Parathyroid adenoma (tissue), 2 donors: ENCODE measurements at regions not wholly inside any gene's neighbourhood (a gene's known extent, or its start where the extent isn't known, plus 50 kb on each side); places are given as distances from the start of the nearest gene placed in this dataset.
"Not testable (repeated sequence)": the region's sequence is repeated elsewhere in the genome, so short reads cannot be mapped to it uniquely, and the experiment has no call there.

Source experiments
- H2AFZ ChIP-seq: fragments of 300-600 bp; sonication (generic); one replicate; pipeline ENCODE4 v1.7.0; 2017; ENCODE audit warnings: antibody characterized with exemption, mild to moderate bottlenecking
- H3K27ac ChIP-seq: fragments of 300-600 bp; sonication (generic); one replicate; pipeline ENCODE4 v1.7.0; 2017
- H3K27me3 ChIP-seq: fragments of 300-600 bp; sonication (generic); one replicate; pipeline ENCODE4 v1.7.0; 2017; ENCODE audit warnings: low read length; ENCODE audit not compliant: control insufficient read depth, insufficient read depth
- H3K36me3 ChIP-seq: fragments of 300-600 bp; sonication (generic); one replicate; pipeline ENCODE4 v1.7.0; 2017; ENCODE audit warnings: low read length; ENCODE audit not compliant: control insufficient read depth, insufficient read depth
- H3K4me1 ChIP-seq: fragments of 300-600 bp; sonication (generic); one replicate; pipeline ENCODE4 v1.7.0; 2017; ENCODE audit warnings: control low read depth
- H3K4me2 ChIP-seq: fragments of 300-600 bp; sonication (generic); one replicate; pipeline ENCODE4 v1.7.0; 2017; ENCODE audit warnings: low read length
- H3K4me3 ChIP-seq: fragments of 300-600 bp; sonication (generic); one replicate; pipeline ENCODE4 v1.7.0; 2017; ENCODE audit warnings: low read depth, low read length
- H3K79me2 ChIP-seq: fragments of 300-600 bp; sonication (generic); one replicate; pipeline ENCODE4 v1.7.0; 2017; ENCODE audit warnings: control low read depth
- H3K9ac ChIP-seq: fragments of 300-600 bp; sonication (generic); one replicate; pipeline ENCODE4 v1.7.0; 2017; ENCODE audit warnings: mild to moderate bottlenecking
- H3K9me3 ChIP-seq: fragments of 300-600 bp; sonication (generic); one replicate; pipeline ENCODE4 v1.7.0; 2017; ENCODE audit warnings: low read length; ENCODE audit not compliant: control insufficient read depth
- TF ChIP-seq, protein P1 (sequence below): fragments of 300-600 bp; sonication (generic); IDR thresholded peaks from one replicate; pipeline ENCODE4 v1.7.0; 2017; ENCODE audit warnings: antibody characterized with exemption, mild to moderate bottlenecking
- donor health status: primary hyperparathyroidism.

DNA sequence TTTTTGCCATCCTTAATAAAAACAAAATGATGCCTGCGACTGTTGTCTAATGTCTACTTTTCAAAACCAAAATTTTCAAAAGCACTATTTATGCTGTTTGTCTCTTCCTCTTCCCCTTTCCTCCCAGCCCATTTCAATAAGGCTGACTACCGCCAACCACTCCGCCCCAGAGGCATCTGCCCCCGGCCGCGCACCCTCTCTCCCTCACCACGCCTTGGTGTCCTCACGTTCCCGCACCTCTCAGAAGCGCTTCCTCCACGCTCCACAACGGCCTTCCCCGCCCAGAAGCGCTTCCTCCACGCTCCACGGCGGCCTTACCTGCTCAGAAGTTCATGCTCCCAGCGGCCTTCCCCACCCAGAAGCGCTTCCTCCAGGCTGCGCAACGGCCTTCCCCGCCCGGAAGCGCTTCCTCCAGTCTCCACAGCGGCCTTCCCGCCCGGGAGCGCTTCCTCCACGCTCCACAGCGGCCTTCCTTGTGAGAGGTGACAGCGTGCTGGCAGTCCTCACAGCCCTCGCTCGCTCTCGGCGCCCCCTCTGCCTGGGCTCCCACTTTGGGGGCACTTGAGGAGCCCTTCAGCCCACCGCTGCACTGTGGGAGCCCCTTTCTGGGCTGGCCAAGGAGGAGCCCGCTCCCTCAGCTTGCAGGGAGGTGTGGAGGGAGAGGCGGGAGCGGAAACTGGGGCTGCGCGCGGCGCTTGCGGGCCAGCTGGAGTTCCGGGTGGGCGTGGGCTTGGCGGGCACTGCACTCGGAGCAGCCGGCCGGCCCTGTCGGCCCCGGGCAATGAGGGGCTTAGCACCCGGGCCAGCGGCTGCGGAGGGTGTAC lies 490.4 kb upstream of the ZFP42 start:
- TF ChIP-seq, protein P1, sequence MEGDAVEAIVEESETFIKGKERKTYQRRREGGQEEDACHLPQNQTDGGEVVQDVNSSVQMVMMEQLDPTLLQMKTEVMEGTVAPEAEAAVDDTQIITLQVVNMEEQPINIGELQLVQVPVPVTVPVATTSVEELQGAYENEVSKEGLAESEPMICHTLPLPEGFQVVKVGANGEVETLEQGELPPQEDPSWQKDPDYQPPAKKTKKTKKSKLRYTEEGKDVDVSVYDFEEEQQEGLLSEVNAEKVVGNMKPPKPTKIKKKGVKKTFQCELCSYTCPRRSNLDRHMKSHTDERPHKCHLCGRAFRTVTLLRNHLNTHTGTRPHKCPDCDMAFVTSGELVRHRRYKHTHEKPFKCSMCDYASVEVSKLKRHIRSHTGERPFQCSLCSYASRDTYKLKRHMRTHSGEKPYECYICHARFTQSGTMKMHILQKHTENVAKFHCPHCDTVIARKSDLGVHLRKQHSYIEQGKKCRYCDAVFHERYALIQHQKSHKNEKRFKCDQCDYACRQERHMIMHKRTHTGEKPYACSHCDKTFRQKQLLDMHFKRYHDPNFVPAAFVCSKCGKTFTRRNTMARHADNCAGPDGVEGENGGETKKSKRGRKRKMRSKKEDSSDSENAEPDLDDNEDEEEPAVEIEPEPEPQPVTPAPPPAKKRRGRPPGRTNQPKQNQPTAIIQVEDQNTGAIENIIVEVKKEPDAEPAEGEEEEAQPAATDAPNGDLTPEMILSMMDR = no peak

DNA sequence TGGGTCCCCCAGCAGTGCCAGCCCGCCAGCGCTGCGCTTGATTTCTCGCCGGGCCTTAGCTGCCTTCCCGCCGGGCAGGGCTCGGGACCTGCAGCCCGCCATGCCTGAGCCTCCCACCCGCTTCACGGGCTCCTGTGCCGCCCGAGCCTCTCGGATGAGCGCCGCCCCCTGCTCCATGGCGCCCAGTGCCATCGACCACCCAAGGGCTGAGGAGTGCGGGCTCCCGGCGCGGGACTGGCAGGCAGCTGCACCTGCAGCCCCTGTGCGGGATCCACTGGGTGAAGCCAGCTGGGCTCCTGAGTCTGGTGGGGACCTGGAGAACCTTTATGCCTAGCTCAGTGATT lies 489.8 kb upstream of the ZFP42 start:
- not testable (repeated sequence) for H3K4me1 ChIP-seq, H3K4me3 ChIP-seq, H3K27me3 ChIP-seq, H2AFZ ChIP-seq, H3K9me3 ChIP-seq, H3K27ac ChIP-seq, H3K9ac ChIP-seq, H3K36me3 ChIP-seq, H3K4me2 ChIP-seq, H3K79me2 ChIP-seq

More for the DNA sequence above, 490.4 kb upstream of the ZFP42 start:
- Histone ChIP-seq H3K27me3 (no peaks in the 10 kb centered on the region), H3K4me2 (no peak overlapping the region), H3K36me3 (no peaks in the 10 kb centered on the region), H3K4me1 (no peaks in the 10 kb centered on the region), H2AFZ (no peak overlapping the region), H3K9ac (no peak overlapping the region), H3K27ac (no peak overlapping the region), H3K9me3 (no peaks in the 10 kb centered on the region), H3K79me2 (no peaks in the 10 kb centered on the region), H3K4me3 (no peak overlapping the region)

DNA sequence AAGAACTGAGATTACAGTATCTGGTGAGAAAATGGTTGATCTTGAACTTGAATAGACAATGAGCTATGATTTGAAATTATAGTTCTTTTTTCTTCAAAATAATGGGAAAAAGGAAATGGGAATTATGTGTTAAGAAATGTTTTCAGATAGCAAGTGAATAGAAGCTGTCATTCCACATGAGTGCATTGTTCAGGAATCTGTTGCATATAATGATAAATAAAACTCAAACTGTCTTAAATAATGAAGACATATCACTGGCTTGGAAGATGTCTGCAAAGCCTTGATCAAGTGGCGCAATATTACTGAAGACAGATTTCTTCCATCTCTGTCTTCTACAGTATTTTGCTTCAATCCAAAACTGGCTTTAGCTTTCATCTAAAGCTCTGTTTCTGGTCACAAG lies 479.3 kb upstream of the ZFP42 start:
- Histone ChIP-seq H2AFZ (no peak overlapping the region), H3K9ac (no peak overlapping the region), H3K4me3 (no peak overlapping the region), H3K4me1 (no peaks in the 10 kb centered on the region), H3K36me3 (no peaks in the 10 kb centered on the region), H3K9me3 (no peaks in the 10 kb centered on the region), H3K4me2 (no peak overlapping the region), H3K27me3 (no peaks in the 10 kb centered on the region), H3K27ac (no peak overlapping the region), H3K79me2 (no peaks in the 10 kb centered on the region)
- TF ChIP-seq, protein P1 = no peak

DNA sequence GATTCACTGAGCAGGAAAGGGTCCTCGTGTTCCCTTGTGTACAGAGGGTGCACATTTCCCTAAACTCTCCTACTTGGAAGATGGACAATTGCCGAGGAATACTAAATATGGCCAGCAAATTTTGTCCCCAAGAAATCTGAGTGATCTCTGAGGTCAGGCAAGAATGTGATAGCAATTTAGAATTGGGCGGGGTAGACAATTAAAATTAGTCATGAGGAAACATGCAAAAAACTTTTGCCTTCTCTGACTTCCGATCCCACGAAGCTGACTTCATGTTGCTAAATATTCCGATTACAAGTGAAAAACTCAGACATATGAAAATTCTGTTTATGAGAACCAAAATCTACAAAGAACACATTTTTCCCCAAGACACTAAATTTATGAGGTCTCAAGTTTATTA lies 453.9 kb upstream of the ZFP42 start:
- no peak overlapping the region for H2AFZ ChIP-seq
- no peaks in the 10 kb centered on the region for H3K36me3 ChIP-seq
- no peak overlapping the region for H3K4me2 ChIP-seq
- no peaks in the 10 kb centered on the region for H3K79me2 ChIP-seq
- no peaks in the 10 kb centered on the region for H3K27me3 ChIP-seq
- no peak overlapping the region for H3K4me3 ChIP-seq
- TF ChIP-seq, protein P1 = no peak
- H3K4me1 ChIP-seq = no peaks in the 10 kb centered on the region
- no peak overlapping the region for H3K9ac ChIP-seq
- H3K9me3 ChIP-seq = no peaks in the 10 kb centered on the region
- no peak overlapping the region for H3K27ac ChIP-seq

DNA sequence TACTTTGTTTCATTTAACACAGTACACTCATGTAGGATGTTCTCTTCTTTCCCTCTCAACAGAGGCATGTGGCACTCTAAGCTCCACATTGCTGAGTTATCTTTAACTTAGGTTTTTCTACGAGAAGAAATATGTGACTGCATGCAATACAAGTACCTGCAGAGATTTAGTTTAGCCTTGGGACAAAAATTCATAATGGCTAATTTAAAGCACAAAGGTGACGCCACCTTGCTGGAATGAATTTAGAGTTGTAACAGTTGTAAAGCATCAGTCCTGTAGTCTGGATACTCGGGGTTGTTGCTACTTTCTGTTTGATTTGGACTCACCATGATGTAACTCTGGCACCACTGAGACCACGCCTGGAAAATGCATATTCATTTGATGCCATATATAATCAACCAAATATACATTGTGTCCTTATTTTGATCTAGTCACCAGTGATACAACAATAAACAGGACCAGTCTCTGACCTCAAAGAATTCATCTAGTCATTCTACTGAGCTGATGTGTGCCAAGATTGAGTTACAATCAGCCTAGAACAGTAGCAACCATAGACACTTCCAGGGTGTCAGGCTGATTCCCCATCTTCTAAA lies 451.0 kb upstream of the ZFP42 start:
- Histone ChIP-seq H3K79me2 (no peaks in the 10 kb centered on the region), H3K27me3 (no peaks in the 10 kb centered on the region), H3K36me3 (no peaks in the 10 kb centered on the region), H3K9ac (no peak overlapping the region), H3K9me3 (no peaks in the 10 kb centered on the region), H3K4me1 (no peaks in the 10 kb centered on the region), H3K27ac (no peak overlapping the region), H2AFZ (no peak overlapping the region), H3K4me3 (no peak overlapping the region), H3K4me2 (no peak overlapping the region)
- TF ChIP-seq, protein P1 = no peak
